GM12878 (cell line): ENCODE measurements at regions not wholly inside any gene's neighbourhood (a gene's known extent, or its start where the extent isn't known, plus 50 kb on each side); places are given as distances from the start of the nearest gene placed in this dataset.

Experiments
- ATAC-seq: fragments of 200-7000 bp; cut with Tn5 transposase; 3 replicates; pipeline ENCODE4 v1.9.1; 2020; ENCODE audit warnings: mild to moderate bottlenecking, moderate library complexity
- BruUV-seq: library from RNA; stranded (reverse); fragments of 400-500 nt; replicated peaks from 2 replicates; lab custom pipeline; 2021; lab: Mats Ljungman, UMichigan
- CTCF ChIA-PET: fragments of 300-600 bp; sonication (Branson Sonifier 250); formaldehyde crosslinking; extraction: SDS; loops from one replicate; lab custom pipeline; 2021; ENCODE audit warnings: inconsistent platforms; lab: Yijun Ruan, JAX
- POLR2A ChIA-PET: fragments of 350-600 bp; formaldehyde crosslinking; extraction: SDS; loops from one replicate; lab custom pipeline; 2021; ENCODE audit warnings: inconsistent platforms; lab: Charles Lee
- RAD21 ChIA-PET: fragments of 300-600 bp; sonication (Branson Sonifier 250); formaldehyde crosslinking; loops from one replicate; lab custom pipeline; 2023; ENCODE audit warnings: antibody characterized with exemption; ENCODE audit not compliant: unreplicated experiment; lab: Charles Lee
- SMC1A ChIA-PET: fragments of 300-600 bp; sonication (Branson Sonifier 250); formaldehyde crosslinking; loops from one replicate; lab custom pipeline; 2023; ENCODE audit not compliant: unreplicated experiment, uncharacterized antibody; lab: Charles Lee
- DNase-seq: peaks from one replicate; pipeline ENCODE4 v3.0.0-alpha.2; 2011; ENCODE audit warnings: low read depth, low spot score
- FAIRE-seq: peaks from 3 replicates; lab custom pipeline; 2011; peaks lifted over from hg19 to GRCh38; lab: Jason Lieb, UNC
- H2AFZ ChIP-seq: 2 replicates; pipeline ENCODE4 v1.6.0; 2011; ENCODE audit warnings: low read depth, low read length, control low read depth; ENCODE audit not compliant: control insufficient read depth
- H3K27ac ChIP-seq: 2 replicates; pipeline ENCODE4 v1.5.1; 2011; ENCODE audit warnings: control low read depth; ENCODE audit not compliant: control insufficient read depth, insufficient read depth
- H3K27me3 ChIP-seq, 2 experiments: replicated peaks in 1 of 2; 2 replicates each; pipeline versions ENCODE4 v1.6.0 to v1.6.1; 2011; ENCODE audit warnings: low read length in 1 of 2; ENCODE audit not compliant: control insufficient read depth in 2 of 2, insufficient read depth in 2 of 2
- H3K36me3 ChIP-seq, 2 experiments: 2 replicates each; pipeline ENCODE4 v1.5.1; 2011; ENCODE audit warnings: low read length in 1 of 2; ENCODE audit not compliant: control insufficient read depth in 2 of 2, insufficient read depth in 2 of 2
- H3K4me1 ChIP-seq: 2 replicates; pipeline ENCODE4 v1.6.1; 2011; ENCODE audit warnings: mild to moderate bottlenecking, low read length, moderate library complexity, mixed read lengths; ENCODE audit not compliant: control insufficient read depth, insufficient read depth
- H3K4me2 ChIP-seq: 2 replicates; pipeline ENCODE4 v1.6.0; 2011; ENCODE audit warnings: control low read depth; ENCODE audit not compliant: control insufficient read depth, insufficient read depth
- H3K4me3 ChIP-seq: fragments of 200-600 bp; sonication (generic); 2 replicates; pipeline ENCODE4 v1.5.1; 2016
- H3K79me2 ChIP-seq: 2 replicates; pipeline ENCODE4 v1.6.0; 2011; ENCODE audit warnings: low read length; ENCODE audit not compliant: control insufficient read depth, insufficient read depth
- H3K9ac ChIP-seq: 2 replicates; pipeline ENCODE4 v1.8.0; 2011; ENCODE audit warnings: low read length, control low read depth, mixed read lengths; ENCODE audit not compliant: control insufficient read depth, insufficient read depth
- H3K9me3 ChIP-seq: replicated peaks from 3 replicates; pipeline ENCODE4 v1.5.1; 2011; ENCODE audit warnings: mild to moderate bottlenecking, low read length; ENCODE audit not compliant: control insufficient read depth, insufficient read depth
- H4K20me1 ChIP-seq: 2 replicates; pipeline ENCODE4 v1.6.0; 2011; ENCODE audit not compliant: control insufficient read depth, insufficient read depth
- ATF2 ChIP-seq: IDR thresholded peaks from 2 replicates; pipeline ENCODE4 v1.6.1; 2012; ENCODE audit warnings: low read length, inconsistent platforms
- BRCA1 ChIP-seq: IDR thresholded peaks from 2 replicates; pipeline ENCODE4 v1.6.1; 2011; ENCODE audit warnings: low read depth, low read length, improper control_type of control experiment
- CTCF ChIP-seq, 3 experiments: IDR thresholded peaks in 2 of 3; conservative IDR thresholded peaks in 1 of 3; 2 replicates each; pipeline ENCODE4 v1.5.1; 2011; ENCODE audit warnings: low read depth in 3 of 3, low read length in 3 of 3, mild to moderate bottlenecking in 3 of 3, control low read depth in 2 of 3, moderate library complexity in 2 of 3, inconsistent platforms in 1 of 3, mixed read lengths in 1 of 3; ENCODE audit not compliant: control insufficient read depth in 2 of 3, insufficient read depth in 1 of 3; ENCODE audit errors: extremely low read depth in 1 of 3
- DPF2 ChIP-seq: fragments of 450-650 bp; IDR thresholded peaks from 2 replicates; pipeline ENCODE4 v1.6.1; 2017; ENCODE audit warnings: mild to moderate bottlenecking
- E2F4 ChIP-seq: IDR thresholded peaks from 2 replicates; pipeline ENCODE4 v1.6.1; 2012; ENCODE audit warnings: low read depth, low read length, improper control_type of control experiment
- EP300 ChIP-seq, 2 experiments: fragments of 150-350 bp in 1 of 2; IDR thresholded peaks; 2 replicates each; pipeline ENCODE4 v1.6.1; 2011 to 2012; ENCODE audit warnings: low read depth in 2 of 2, low read length in 2 of 2, borderline replicate concordance in 1 of 2, improper control_type of control experiment in 1 of 2, inconsistent platforms in 1 of 2; ENCODE audit not compliant: control insufficient read depth in 1 of 2
- GATAD2B ChIP-seq: fragments of 450-650 bp; conservative IDR thresholded peaks from 2 replicates; pipeline ENCODE4 v1.6.1; 2017; ENCODE audit warnings: low read depth, mild to moderate bottlenecking, moderate library complexity
- IKZF2 ChIP-seq, 2 experiments: fragments of 450-650 bp; IDR thresholded peaks; 2 replicates each; pipeline ENCODE4 v1.6.1; 2017; ENCODE audit warnings: mild to moderate bottlenecking in 2 of 2, moderate library complexity in 2 of 2
- NKRF ChIP-seq: fragments of 450-650 bp; conservative IDR thresholded peaks from 2 replicates; pipeline ENCODE4 v1.6.1; 2017; ENCODE audit warnings: mild to moderate bottlenecking, moderate library complexity
- PRDM15 ChIP-seq: fragments of 450-650 bp; formaldehyde crosslinking; IDR thresholded peaks from 2 replicates; pipeline ENCODE4 v1.4.0; 2020; ENCODE audit warnings: mild to moderate bottlenecking, moderate library complexity
- SIN3A ChIP-seq: IDR thresholded peaks from 2 replicates; pipeline ENCODE4 v1.6.1; 2012; ENCODE audit warnings: low read depth, low read length, improper control_type of control experiment
- STAT3 ChIP-seq: IDR thresholded peaks from 2 replicates; pipeline ENCODE4 v1.6.1; 2011; ENCODE audit warnings: low read depth, low read length, improper control_type of control experiment
- SUZ12 ChIP-seq: fragments of 200-600 bp; sonication (generic); IDR thresholded peaks from one replicate; pipeline ENCODE4 v1.6.1; 2018; ENCODE audit warnings: antibody characterized with exemption, mild to moderate bottlenecking; ENCODE audit not compliant: unreplicated experiment
- TCF12 ChIP-seq: IDR thresholded peaks from 2 replicates; pipeline ENCODE4 v1.6.1; 2011; ENCODE audit warnings: low read depth, mild to moderate bottlenecking, low read length
- WGBS: methylation state at CpG from one replicate; pipeline ENCODE4 v1.1.6; 2016; ENCODE audit warnings: low lambda C conversion rate; ENCODE audit not compliant: insufficient replicate concordance, insufficient coverage; ENCODE audit errors: missing lambda C conversion rate; 5-methylcytosine and 5-hydroxymethylcytosine counted together
- in situ Hi-C: fragments of 300-500 bp; cut with MboI; formaldehyde crosslinking; loops from 9 replicates; pipeline ENCODE4 v1.14.3; 2018; ENCODE audit warnings: mixed read lengths
- intact Hi-C: fragments of 100-400 bp; cut with micrococcal nuclease; formaldehyde crosslinking; loops from one replicate; pipeline ENCODE4 v1.14.2; 2022; ENCODE audit not compliant: unreplicated experiment

GRCh38 chr1:19009882-19010321 lies 53.4 kb upstream of the IFFO2 start:
- ChIA-PET CTCF (interaction anchor here (0.6 to 2.6 kb wide), 3 partner anchors 83 to 353 kb away, joined by 3 to 12 read pairs (median 6); no protein-coding TSS in a partner anchor), RAD21 (no interaction called here), POLR2A (interaction anchor here (0.6 kb wide), 1 partner anchor 88 kb away, joined by 3 read pairs; no protein-coding TSS in a partner anchor), SMC1A (no interaction called here)
- no peaks in the 10 kb centered on the region for H4K20me1 ChIP-seq
- peaks cover 6% of the 10 kb centered on the region for H3K4me1 ChIP-seq
- 60% methylated on average over 8 of the region's 8 CpGs for WGBS
- H3K4me3 ChIP-seq: no peak overlapping the region
- DNase-seq (no peak), FAIRE-seq (no peak), ATAC-seq (no peak)
- H3K27me3 ChIP-seq: no peaks in the 10 kb centered on the region; a peak in 2 of 4 replicates
- H2AFZ ChIP-seq: no peak overlapping the region
- in situ Hi-C loops: no loop called here
- H3K9ac ChIP-seq: no peak overlapping the region
- intact Hi-C loops: no loop called here
- no TSS peak for BruUV-seq
- H3K36me3 ChIP-seq: no peaks in the 10 kb centered on the region
- no peaks in the 10 kb centered on the region for H3K79me2 ChIP-seq
- no peak overlapping the region for H3K27ac ChIP-seq
- no peaks in the 10 kb centered on the region for H3K9me3 ChIP-seq
- no peak overlapping the region for H3K4me2 ChIP-seq
- TF ChIP-seq IKZF2 (IDR thresholded peaks at IDR 0.05) (no peak), NKRF (no peak), CTCF (IDR thresholded peaks at IDR 0.05 in 2 of 3, conservative IDR thresholded peaks at IDR 0.05 in 1 of 3; ENCODE audit: control insufficient read depth in 2 of 3, extremely low read depth in 1 of 3, insufficient read depth in 1 of 3, low read depth in 3 of 3, low read length in 3 of 3) (no peak), E2F4 (no peak), PRDM15 (CRISPR knock-in tag) (no peak), STAT3 (no peak), SIN3A (no peak), TCF12 (no peak), DPF2 (no peak), BRCA1 (no peak), EP300 (IDR thresholded peaks at IDR 0.05; ENCODE audit: borderline replicate concordance in 1 of 2, control insufficient read depth in 1 of 2, low read depth in 2 of 2, low read length in 2 of 2) (no peak), SUZ12 (no peak), GATAD2B (no peak), ATF2 (no peak)
